ENCODE measurements at regions not wholly inside any gene's neighbourhood (a gene's known extent, or its start where the extent isn't known, plus 50 kb on each side); places are given as distances from the start of the nearest gene placed in this dataset.

DNA sequence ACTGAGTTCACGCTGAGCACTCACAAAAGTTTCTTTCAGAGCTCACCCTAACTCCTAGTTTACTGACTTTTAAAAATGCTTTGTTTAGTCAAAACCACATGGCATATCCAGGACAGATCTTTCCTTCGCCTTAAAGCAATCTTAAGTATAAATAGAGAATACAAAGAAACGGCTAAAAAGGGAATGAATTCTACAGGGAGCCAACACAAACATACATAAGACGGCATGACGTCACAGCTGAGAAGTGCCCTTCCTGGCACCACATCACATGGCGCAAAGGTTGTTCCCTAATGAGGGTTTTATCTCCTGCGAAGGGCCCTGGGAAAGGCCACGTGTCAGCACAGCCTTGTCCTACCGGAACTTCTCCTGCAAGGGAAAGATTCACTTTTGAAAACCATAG, 141.3 kb downstream of the IRX1 start:
- DNase-seq, result no peak

DNA sequence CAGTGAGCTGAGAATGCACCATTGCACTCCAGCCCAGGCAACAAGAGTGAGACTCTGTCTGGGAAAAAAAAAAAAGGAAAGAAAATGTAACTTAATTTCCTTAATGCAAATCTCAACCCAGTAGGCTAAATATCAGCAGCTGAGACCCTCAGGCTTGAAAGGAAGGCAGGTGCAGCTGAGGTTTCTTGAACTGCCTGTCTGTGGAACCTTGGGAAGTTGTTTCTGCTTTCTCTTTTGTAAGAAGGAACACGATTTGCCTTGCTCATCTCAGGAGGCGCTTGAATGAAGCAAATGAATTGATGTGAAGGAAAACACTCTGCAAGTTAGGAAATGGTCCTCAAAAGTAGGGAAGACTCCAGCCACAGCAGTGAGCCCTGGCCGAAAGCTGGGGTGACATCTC, 143.3 kb downstream of the IRX1 start:
- no peak for DNase-seq

DNA sequence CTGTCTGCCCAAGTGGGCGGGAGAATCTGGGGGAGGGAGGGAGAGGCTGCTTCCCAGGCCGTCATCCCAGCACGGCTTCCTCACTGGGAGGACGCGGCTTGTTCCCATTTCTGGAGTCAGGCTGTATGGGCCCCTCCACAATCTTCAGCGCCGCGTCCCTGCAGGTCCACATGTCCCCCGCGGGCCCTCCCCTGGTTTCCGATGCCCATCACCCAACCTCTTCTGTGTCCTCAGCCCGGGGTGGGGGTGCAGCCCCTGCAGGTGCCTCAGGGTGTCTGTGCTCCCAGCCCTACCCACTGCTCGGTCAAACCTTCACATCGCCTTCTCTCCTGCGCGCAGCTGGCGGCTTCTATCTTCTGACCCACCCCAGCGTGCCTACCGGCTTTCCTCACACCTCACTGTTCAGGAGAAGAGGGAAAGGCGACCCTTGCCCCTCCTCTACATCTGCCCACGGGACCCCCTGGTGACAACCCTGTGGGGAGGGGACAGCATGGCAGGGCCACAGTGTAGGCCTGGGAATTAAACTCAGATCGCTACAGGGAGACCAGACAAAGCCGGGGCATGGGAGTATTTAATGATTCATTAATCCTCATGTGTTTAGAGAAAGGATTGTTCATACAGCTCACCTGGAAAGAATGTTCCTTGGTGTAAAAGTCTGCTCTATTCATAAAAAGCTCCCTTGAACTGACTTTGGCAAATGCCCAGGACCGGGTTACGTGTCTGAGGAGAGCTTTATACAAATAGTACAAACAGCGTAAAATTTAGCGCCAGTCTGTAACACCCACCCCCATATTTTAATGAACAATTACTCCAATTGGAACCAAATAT, 145.1 kb downstream of the IRX1 start:
- no peak for DNase-seq

DNA sequence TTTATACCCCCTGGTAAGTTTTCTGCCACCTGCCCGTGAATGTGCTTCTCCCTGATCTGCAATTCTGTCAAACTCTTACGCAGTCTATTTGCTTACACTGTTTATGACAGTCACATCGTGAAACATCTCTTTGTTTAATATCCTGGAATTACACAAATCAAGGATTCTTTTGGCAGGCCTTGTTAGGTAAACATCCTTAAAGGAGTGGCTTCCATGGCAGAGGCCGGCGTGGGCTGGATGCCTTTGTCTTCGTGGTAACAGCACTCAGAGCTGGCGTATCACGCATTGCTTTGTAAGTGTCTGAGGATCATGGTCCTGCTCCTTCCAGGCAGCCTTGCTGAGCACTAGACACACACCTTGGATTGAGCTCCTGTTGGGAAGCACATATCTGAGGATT, 145.7 kb downstream of the IRX1 start:
- no peak for DNase-seq

- no peak for DNase-seq
These were observed 147.1 kb downstream of the IRX1 start for GRCh38 chr5:3742750-3743149.

GRCh38 chr5:3751846-3752245, 156.2 kb downstream of the IRX1 start:
- no peak for DNase-seq

DNA sequence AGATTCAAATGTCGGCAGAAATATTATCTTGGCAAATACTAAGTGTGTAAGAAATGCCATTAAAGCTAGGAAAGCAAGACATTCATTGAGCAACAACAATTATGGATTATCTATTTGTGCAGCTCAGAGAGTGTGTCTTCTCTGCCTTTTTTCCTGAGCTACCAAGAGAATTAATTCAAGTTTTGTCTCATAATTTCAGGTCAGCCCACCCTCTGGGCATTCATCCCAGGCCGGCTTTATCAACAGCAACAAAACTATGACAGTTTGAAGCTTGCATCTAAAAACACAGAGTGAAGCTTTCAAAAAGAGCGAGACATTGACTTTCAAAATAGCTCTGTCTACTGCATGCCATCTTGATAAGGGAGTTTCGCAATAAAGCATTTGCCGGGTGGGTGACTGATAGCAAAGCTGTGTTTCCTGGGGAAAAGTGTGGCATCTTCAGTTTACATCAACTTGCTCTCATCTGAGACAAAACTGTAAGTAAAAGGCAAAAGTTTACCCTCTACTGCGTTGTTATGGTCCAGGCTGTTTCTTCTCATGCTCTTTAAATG, 182.4 kb downstream of the IRX1 start:
- DNase-seq, result no peak

- DNase-seq, result no peak
These were observed 183.3 kb downstream of the IRX1 start for GRCh38 chr5:3778945-3779344.

DNA sequence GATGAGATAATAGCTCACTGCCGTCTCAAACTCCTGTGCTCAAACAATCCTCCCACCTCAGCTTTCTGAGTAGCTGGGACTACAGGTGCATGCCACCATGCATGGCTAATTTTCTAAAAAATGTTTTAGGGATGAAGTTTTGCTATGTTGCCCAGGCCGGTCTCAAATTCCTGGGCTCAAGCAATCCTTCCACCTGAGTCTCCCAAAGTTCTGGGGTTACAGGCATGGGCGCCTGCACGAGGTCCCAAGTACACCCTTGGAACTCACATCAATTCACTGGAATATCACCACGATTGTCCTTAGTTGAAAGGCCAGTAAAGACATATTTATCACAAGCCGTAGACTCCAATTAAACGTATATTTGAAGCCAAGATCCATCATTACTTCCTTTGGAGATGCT, 184.6 kb downstream of the IRX1 start:
- DNase-seq, result no peak

DNA sequence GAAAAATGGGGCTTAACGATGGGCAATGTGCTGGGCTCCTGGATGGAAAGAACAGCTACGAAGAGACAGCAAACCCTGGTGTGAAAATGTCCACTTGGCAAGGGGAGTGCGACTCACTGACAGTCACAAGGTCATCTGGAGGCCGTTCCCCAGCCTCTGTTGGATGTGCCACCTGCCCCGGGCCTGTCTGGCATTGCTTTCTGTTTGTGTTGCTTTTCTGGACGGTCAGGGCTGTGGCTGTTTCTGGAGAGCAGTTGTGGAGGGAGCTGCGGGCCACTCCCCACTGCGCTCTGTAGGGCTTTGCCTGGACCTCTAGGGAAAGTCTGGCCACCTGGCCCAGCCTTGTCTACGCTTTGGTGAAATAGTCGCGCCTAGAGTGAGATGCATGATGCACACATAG, 185.3 kb downstream of the IRX1 start:
- no peak for DNase-seq

DNA sequence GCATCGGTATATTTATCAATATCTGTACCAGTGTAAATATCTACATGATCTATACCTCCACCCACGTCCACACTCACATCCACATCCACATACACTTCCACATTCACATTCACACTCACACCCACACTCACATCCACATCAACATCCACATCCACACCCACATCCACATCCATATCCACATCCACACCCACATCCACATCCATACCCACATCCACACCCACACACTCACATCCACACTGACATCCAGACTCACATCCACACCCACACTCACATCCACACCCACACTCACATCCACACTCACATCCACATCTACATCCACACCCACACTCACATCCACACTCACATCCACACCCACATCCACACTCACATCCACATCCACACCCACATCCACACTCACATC, 189.2 kb downstream of the IRX1 start:
- no peak for DNase-seq

DNA sequence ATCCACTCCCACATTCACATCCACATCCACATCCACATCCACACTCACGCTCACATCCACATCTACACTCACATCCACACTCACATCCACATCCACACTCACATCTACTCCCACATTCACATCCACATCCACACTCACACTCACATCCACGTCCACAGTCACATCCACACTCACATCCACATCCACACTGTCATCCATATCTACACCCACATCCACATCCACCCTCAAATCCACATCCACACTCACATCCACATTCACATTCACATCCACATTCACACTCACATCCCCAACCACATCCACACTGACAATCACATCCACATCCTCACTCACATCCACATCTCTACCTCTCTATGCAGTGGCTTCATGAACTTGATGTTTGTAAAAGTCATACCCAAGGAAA, 190.5 kb downstream of the IRX1 start:
- no peak for DNase-seq

DNA sequence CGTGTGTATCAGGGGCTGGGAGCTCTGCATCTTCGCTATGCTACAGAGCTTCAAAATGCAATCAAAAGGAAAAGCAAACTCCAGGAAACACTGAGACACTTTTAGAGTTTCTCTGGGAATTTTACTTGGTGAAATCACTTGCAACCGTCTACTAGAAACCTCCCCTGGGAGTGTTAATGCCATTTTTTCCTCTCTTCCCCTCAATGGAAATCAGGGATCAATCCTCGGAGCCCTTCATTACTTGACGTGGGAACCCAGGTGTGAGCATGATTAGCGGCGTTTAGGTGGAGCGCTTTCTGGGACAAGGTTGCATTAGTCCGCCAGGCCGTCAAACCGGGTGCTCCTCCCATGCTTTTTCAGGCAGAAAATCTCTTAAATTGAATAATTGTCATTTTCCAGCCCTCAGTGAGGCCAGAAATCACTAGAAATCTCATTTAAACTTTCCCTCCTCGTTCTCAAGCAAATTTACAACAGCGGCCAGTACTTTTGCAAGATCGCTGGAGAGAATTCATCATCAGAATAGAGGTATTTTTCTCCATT, 191.3 kb downstream of the IRX1 start:
- DNase-seq, result no peak

GRCh38 chr5:3787604-3788003, 192.0 kb downstream of the IRX1 start:
- DNase-seq, result no peak

- no peak for DNase-seq
These were observed 194.0 kb downstream of the IRX1 start for GRCh38 chr5:3789519-3790193.

DNA sequence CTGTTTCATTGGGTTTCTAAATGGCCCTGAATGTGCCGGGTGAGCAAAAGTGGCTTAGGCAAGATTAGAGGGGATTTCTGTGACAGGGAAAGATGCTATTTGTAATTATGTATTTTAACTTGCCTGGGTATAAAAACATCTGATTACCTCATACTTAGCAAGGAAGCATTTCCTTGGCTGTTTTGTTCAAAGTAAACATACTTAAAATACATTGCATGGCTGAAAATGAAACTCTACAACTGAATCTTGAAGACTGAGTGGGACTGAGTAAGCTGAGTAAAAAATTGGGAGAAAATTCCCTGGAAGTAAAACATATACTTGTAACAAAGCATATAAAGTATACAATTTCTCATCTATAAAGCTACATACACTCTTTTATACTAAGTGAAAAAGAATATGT, 197.5 kb downstream of the IRX1 start:
- no peak for DNase-seq

- no peak for DNase-seq
These were observed 199.0 kb downstream of the IRX1 start for GRCh38 chr5:3794611-3795010.

DNA sequence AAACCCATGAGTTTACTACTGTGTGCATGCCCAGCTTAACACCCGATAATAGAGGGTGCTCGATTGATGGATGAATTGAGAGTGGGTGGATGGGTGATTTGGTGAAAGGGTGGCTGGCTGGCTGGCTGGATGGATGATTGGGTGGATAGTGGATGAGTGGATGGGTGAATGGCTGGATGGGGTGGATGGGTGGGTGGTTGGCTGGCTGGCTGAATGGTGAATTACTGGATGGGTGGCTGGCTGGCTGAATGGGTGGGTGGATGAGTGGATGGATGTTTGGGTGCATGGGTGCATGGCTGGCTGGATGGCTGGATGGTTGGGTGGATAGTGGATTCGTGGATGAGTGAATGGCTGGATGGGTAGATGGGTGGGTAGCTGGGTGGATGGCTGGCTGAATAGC, 201.1 kb downstream of the IRX1 start:
- DNase-seq, result no peak

- no peak for DNase-seq
These were observed 206.3 kb downstream of the IRX1 start for GRCh38 chr5:3801967-3802366.

- no peak for DNase-seq
These were observed 213.8 kb downstream of the IRX1 start for GRCh38 chr5:3809455-3809854.

DNA sequence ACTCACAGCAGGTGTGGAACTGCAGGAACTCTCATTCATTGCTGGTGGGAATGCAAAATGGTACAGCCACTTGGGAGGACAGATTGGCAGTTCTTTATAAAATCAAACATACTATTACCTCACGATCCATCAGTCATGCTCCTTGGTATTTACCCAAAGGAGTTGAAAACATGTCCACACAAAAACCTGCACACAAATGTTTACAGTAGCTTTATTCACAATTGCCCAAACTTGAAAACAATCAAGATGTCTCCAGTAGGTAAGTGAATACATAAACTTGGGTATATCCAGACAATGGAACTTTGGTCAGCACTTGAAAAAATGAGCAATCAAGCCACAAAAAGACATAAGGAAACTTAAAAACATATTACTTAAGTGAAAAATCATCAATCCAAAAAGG, 215.5 kb downstream of the IRX1 start:
- no peak for DNase-seq

- DNase-seq, result no peak
These were observed 223.0 kb downstream of the IRX1 start for GRCh38 chr5:3818624-3819023.

GRCh38 chr5:3825531-3826451, 230.2 kb downstream of the IRX1 start:
- no peak for DNase-seq
